Smooth muscle cell (in vitro differentiated cells): ENCODE measurements at regions not wholly inside any gene's neighbourhood (a gene's known extent, or its start where the extent isn't known, plus 50 kb on each side); places are given as distances from the start of the nearest gene placed in this dataset.

Experiments used
- DNase-seq: peaks from one replicate; lab custom pipeline; 2025; ENCODE audit not compliant: unreplicated experiment; lab: John Stamatoyannopoulos, UW
- H2AFZ ChIP-seq: fragments of 200-600 bp; sonication (generic); 2 replicates; pipeline ENCODE4 v1.6.0; 2016; ENCODE audit warnings: antibody characterized with exemption, low read depth, mild to moderate bottlenecking
- H3F3A ChIP-seq: fragments of 200-600 bp; sonication (generic); 2 replicates; pipeline ENCODE4 v1.6.0; 2017; ENCODE audit warnings: antibody characterized with exemption, low read depth
- H3K27ac ChIP-seq: fragments of 200-600 bp; sonication (generic); 2 replicates; pipeline ENCODE4 v1.5.1; 2016; ENCODE audit warnings: low read depth, mild to moderate bottlenecking
- H3K27me3 ChIP-seq: fragments of 200-600 bp; sonication (generic); 2 replicates; pipeline ENCODE4 v1.6.1; 2016; ENCODE audit warnings: low read depth, mild to moderate bottlenecking
- H3K36me3 ChIP-seq: fragments of 200-600 bp; sonication (generic); 2 replicates; pipeline ENCODE4 v1.5.1; 2016; ENCODE audit warnings: low read depth
- H3K4me1 ChIP-seq: fragments of 200-600 bp; sonication (generic); 2 replicates; pipeline ENCODE4 v1.5.1; 2016; ENCODE audit warnings: low read depth
- H3K4me2 ChIP-seq: fragments of 200-600 bp; sonication (generic); 2 replicates; pipeline ENCODE4 v1.6.0; 2016; ENCODE audit warnings: mild to moderate bottlenecking
- H3K4me3 ChIP-seq: fragments of 200-600 bp; sonication (generic); 2 replicates; pipeline ENCODE4 v1.5.1; 2016; ENCODE audit warnings: mild to moderate bottlenecking
- H3K79me2 ChIP-seq: fragments of 200-600 bp; sonication (generic); 2 replicates; pipeline ENCODE4 v1.6.0; 2016; ENCODE audit warnings: low read depth, mild to moderate bottlenecking
- H3K9ac ChIP-seq: fragments of 200-600 bp; sonication (generic); 2 replicates; pipeline ENCODE4 v1.6.0; 2016; ENCODE audit warnings: low read depth
- H3K9me3 ChIP-seq: fragments of 200-600 bp; sonication (generic); replicated peaks from 2 replicates; pipeline ENCODE4 v1.5.1; 2016; ENCODE audit warnings: low read depth
- H4K20me1 ChIP-seq: fragments of 200-600 bp; sonication (generic); 2 replicates; pipeline ENCODE4 v1.6.0; 2016; ENCODE audit warnings: low read depth
- CTCF ChIP-seq: fragments of 200-600 bp; sonication (generic); IDR thresholded peaks from 2 replicates; pipeline ENCODE4 v1.5.1; 2017; ENCODE audit warnings: borderline replicate concordance, mild to moderate bottlenecking, antibody characterized with exemption; ENCODE audit not compliant: insufficient read depth, poor library complexity, severe bottlenecking
- WGBS: methylation state at CpG from one replicate; pipeline ENCODE4 v1.1.7; 2016; ENCODE audit warnings: low lambda C conversion rate; 5-methylcytosine and 5-hydroxymethylcytosine counted together

- no peak overlapping the region for H3K4me3 ChIP-seq
- no peaks in the 10 kb centered on the region for H3F3A ChIP-seq
- H4K20me1 ChIP-seq, result no peaks in the 10 kb centered on the region
- 18% methylated on average over 3 of the region's 3 CpGs for WGBS
- H2AFZ ChIP-seq, result no peak overlapping the region
- no peak for DNase-seq
- no peaks in the 10 kb centered on the region for H3K36me3 ChIP-seq
- H3K79me2 ChIP-seq, result no peaks in the 10 kb centered on the region
- no peaks in the 10 kb centered on the region for H3K9me3 ChIP-seq
- H3K4me2 ChIP-seq, result no peak overlapping the region
- H3K27me3 ChIP-seq, result no peaks in the 10 kb centered on the region
- TF ChIP-seq CTCF, result no peak
- no peak overlapping the region for H3K27ac ChIP-seq
- H3K9ac ChIP-seq, result no peak overlapping the region
- peaks cover 18% of the 10 kb centered on the region for H3K4me1 ChIP-seq
Measured at GRCh38 chr10:109393425-109393824, 529.9 kb downstream of the XPNPEP1 start.

- Histone ChIP-seq H3K27me3 (no peaks in the 10 kb centered on the region), H2AFZ (no peak overlapping the region), H3K27ac (no peak overlapping the region), H3K4me3 (no peak overlapping the region), H3K4me2 (no peak overlapping the region), H3K9ac (no peak overlapping the region), H3F3A (no peaks in the 10 kb centered on the region), H3K4me1 (peaks cover 7% of the 10 kb centered on the region), H4K20me1 (no peaks in the 10 kb centered on the region), H3K36me3 (no peaks in the 10 kb centered on the region), H3K9me3 (no peaks in the 10 kb centered on the region), H3K79me2 (no peaks in the 10 kb centered on the region)
- WGBS, result 30% methylated on average over 3 of the region's 3 CpGs
- no peak for TF ChIP-seq CTCF
- no peak for DNase-seq
Measured at GRCh38 chr10:109386921-109387320, 536.4 kb downstream of the XPNPEP1 start.

GRCh38 chr10:109386101-109386500, 537.2 kb downstream of the XPNPEP1 start:
- WGBS, result 96% methylated on average over 1 of the region's 1 CpG
- H4K20me1 ChIP-seq, result no peaks in the 10 kb centered on the region
- no peak overlapping the region for H3K4me3 ChIP-seq
- H3F3A ChIP-seq, result no peaks in the 10 kb centered on the region
- no peak for DNase-seq
- TF ChIP-seq CTCF, result no peak
- H3K27me3 ChIP-seq, result no peaks in the 10 kb centered on the region
- no peak overlapping the region for H3K27ac ChIP-seq
- H3K9me3 ChIP-seq, result no peaks in the 10 kb centered on the region
- H3K9ac ChIP-seq, result no peak overlapping the region
- H3K4me2 ChIP-seq, result no peak overlapping the region
- H3K4me1 ChIP-seq, result peaks cover 7% of the 10 kb centered on the region
- no peaks in the 10 kb centered on the region for H3K79me2 ChIP-seq
- no peaks in the 10 kb centered on the region for H3K36me3 ChIP-seq
- H2AFZ ChIP-seq, result no peak overlapping the region

GRCh38 chr10:109379186-109379585, 544.1 kb downstream of the XPNPEP1 start:
- Histone ChIP-seq H3K27ac (no peak overlapping the region), H3K9me3 (no peaks in the 10 kb centered on the region), H3K4me1 (no peaks in the 10 kb centered on the region), H2AFZ (no peak overlapping the region), H3K27me3 (no peaks in the 10 kb centered on the region), H3K4me2 (no peak overlapping the region), H3K4me3 (no peak overlapping the region), H3K79me2 (no peaks in the 10 kb centered on the region), H3K36me3 (no peaks in the 10 kb centered on the region), H4K20me1 (no peaks in the 10 kb centered on the region), H3K9ac (no peak overlapping the region), H3F3A (no peaks in the 10 kb centered on the region)
- 96% methylated on average over 2 of the region's 2 CpGs for WGBS
- DNase-seq, result no peak
- TF ChIP-seq CTCF, result no peak
